GM12878 (cell line): ENCODE measurements at regions not wholly inside any gene's neighbourhood (a gene's known extent, or its start where the extent isn't known, plus 50 kb on each side); places are given as distances from the start of the nearest gene placed in this dataset.

Source experiments
- CREM ChIP-seq: IDR thresholded peaks from 2 replicates; pipeline ENCODE4 v1.6.1; 2014; ENCODE audit warnings: antibody characterized with exemption, low read depth
- EP300 ChIP-seq, 2 experiments: fragments of 150-350 bp in 1 of 2; IDR thresholded peaks; 2 replicates each; pipeline ENCODE4 v1.6.1; 2011 to 2012; ENCODE audit warnings: low read depth in 2 of 2, low read length in 2 of 2, borderline replicate concordance in 1 of 2, improper control_type of control experiment in 1 of 2, inconsistent platforms in 1 of 2; ENCODE audit not compliant: control insufficient read depth in 1 of 2
- ESRRA ChIP-seq: IDR thresholded peaks from 2 replicates; pipeline ENCODE4 v1.6.1; 2012; ENCODE audit warnings: mild to moderate bottlenecking, low read length, improper control_type of control experiment
- IKZF2 ChIP-seq, 2 experiments: fragments of 450-650 bp; IDR thresholded peaks; 2 replicates each; pipeline ENCODE4 v1.6.1; 2017; ENCODE audit warnings: mild to moderate bottlenecking in 2 of 2, moderate library complexity in 2 of 2
- NFYB ChIP-seq: IDR thresholded peaks from 2 replicates; pipeline ENCODE4 v1.6.1; 2011; ENCODE audit warnings: low read depth, mild to moderate bottlenecking, low read length, improper control_type of control experiment, moderate library complexity; ENCODE audit not compliant: insufficient read depth
- NKRF ChIP-seq: fragments of 450-650 bp; conservative IDR thresholded peaks from 2 replicates; pipeline ENCODE4 v1.6.1; 2017; ENCODE audit warnings: mild to moderate bottlenecking, moderate library complexity
- RBBP5 ChIP-seq: fragments of 200-600 bp; sonication (generic); conservative IDR thresholded peaks from 2 replicates; pipeline ENCODE4 v1.6.1; 2016
- YY1 ChIP-seq: IDR thresholded peaks from 2 replicates; pipeline ENCODE4 v1.6.1; 2011; ENCODE audit warnings: low read depth, mild to moderate bottlenecking, low read length
- ZBTB11 ChIP-seq: fragments of 450-650 bp; formaldehyde crosslinking; IDR thresholded peaks from 2 replicates; pipeline ENCODE4 v1.5.0; 2022; ENCODE audit warnings: mild to moderate bottlenecking, missing genetic modification characterization
- ZBTB33 ChIP-seq: fragments of 450-650 bp; IDR thresholded peaks from 2 replicates; pipeline ENCODE4 v1.6.1; 2017; ENCODE audit warnings: mild to moderate bottlenecking
- ZNF207 ChIP-seq: fragments of 450-650 bp; IDR thresholded peaks from 2 replicates; pipeline ENCODE4 v1.6.1; 2014; ENCODE audit warnings: antibody characterized with exemption, mild to moderate bottlenecking, borderline replicate concordance
- ZSCAN29 ChIP-seq: fragments of 450-650 bp; IDR thresholded peaks from 2 replicates; pipeline ENCODE4 v1.6.1; 2017; ENCODE audit warnings: mild to moderate bottlenecking, moderate library complexity

- TF ChIP-seq ESRRA (no peak), ZNF207 (no peak), ZBTB11 (no peak), EP300 (IDR thresholded peaks at IDR 0.05; ENCODE audit: borderline replicate concordance in 1 of 2, control insufficient read depth in 1 of 2, low read depth in 2 of 2, low read length in 2 of 2) (no peak), CREM (no peak), RBBP5 (no peak), IKZF2 (IDR thresholded peaks at IDR 0.05) (no peak), ZSCAN29 (no peak), ZBTB33 (no peak), YY1 (no peak), NKRF (no peak), NFYB (no peak)
- TF ChIP-seq, all 136 proteins: peak for 0
Measured at GRCh38 chr6:85250586-85251220, 199.2 kb upstream of the NT5E start (continued).
